H9 (cell line): ENCODE measurements at regions not wholly inside any gene's neighbourhood (a gene's known extent, or its start where the extent isn't known, plus 50 kb on each side); places are given as distances from the start of the nearest gene placed in this dataset.

ENCODE experiments used
- DNase-seq: peaks from one replicate; pipeline ENCODE4 v3.0.0-alpha.2; 2017
- H2AFZ ChIP-seq: one replicate; pipeline ENCODE4 v1.6.1; 2013; ENCODE audit warnings: mild to moderate bottlenecking, low read length, control low read depth, moderate library complexity
- H2AK5ac ChIP-seq: 2 replicates; pipeline ENCODE4 v1.6.1; 2013; ENCODE audit warnings: low read length, control low read depth, mixed read lengths; ENCODE audit not compliant: insufficient read length
- H2BK120ac ChIP-seq: one replicate; pipeline ENCODE4 v1.6.1; 2013; ENCODE audit warnings: low read depth, mild to moderate bottlenecking, low read length, control low read depth, inconsistent platforms; ENCODE audit not compliant: poor library complexity, severe bottlenecking
- H2BK12ac ChIP-seq: 2 replicates; pipeline ENCODE4 v1.6.1; 2013; ENCODE audit warnings: low read length, control low read depth, mixed read lengths, low read depth; ENCODE audit not compliant: insufficient read length
- H2BK15ac ChIP-seq: 2 replicates; pipeline ENCODE4 v1.6.1; 2013; ENCODE audit warnings: low read depth, low read length, control low read depth
- H2BK20ac ChIP-seq: one replicate; pipeline ENCODE4 v1.6.1; 2013; ENCODE audit warnings: low read depth, mild to moderate bottlenecking, low read length, control low read depth, inconsistent platforms; ENCODE audit not compliant: poor library complexity, severe bottlenecking
- H2BK5ac ChIP-seq: 2 replicates; pipeline ENCODE4 v1.6.1; 2013; ENCODE audit warnings: low read length, control low read depth, mixed read lengths; ENCODE audit not compliant: insufficient read length
- H3K14ac ChIP-seq: 2 replicates; pipeline ENCODE4 v1.6.1; 2013; ENCODE audit warnings: low read length, control low read depth; ENCODE audit not compliant: insufficient read depth
- H3K18ac ChIP-seq: 2 replicates; pipeline ENCODE4 v1.6.1; 2013; ENCODE audit warnings: low read depth, mild to moderate bottlenecking, mixed read lengths, low read length, control low read depth; ENCODE audit not compliant: insufficient read length
- H3K23ac ChIP-seq: 2 replicates; pipeline ENCODE4 v1.6.1; 2013; ENCODE audit warnings: low read length, control low read depth, mixed read lengths, low read depth; ENCODE audit not compliant: insufficient read length
- H3K23me2 ChIP-seq: 2 replicates; pipeline ENCODE4 v1.6.1; 2013; ENCODE audit warnings: low read depth, mild to moderate bottlenecking, mixed read lengths, low read length, control low read depth; ENCODE audit not compliant: insufficient read length, poor library complexity, severe bottlenecking
- H3K27ac ChIP-seq: 2 replicates; pipeline ENCODE4 v1.5.1; 2013; ENCODE audit warnings: low read length, control low read depth, mixed read lengths, low read depth; ENCODE audit not compliant: insufficient read length
- H3K27me3 ChIP-seq: 2 replicates; pipeline ENCODE4 v1.6.1; 2013; ENCODE audit warnings: low read length, control low read depth, inconsistent platforms; ENCODE audit not compliant: insufficient read depth
- H3K4ac ChIP-seq: 2 replicates; pipeline ENCODE4 v1.6.1; 2013; ENCODE audit warnings: low read depth, mild to moderate bottlenecking, control low read depth, inconsistent platforms, low read length, moderate library complexity
- H3K4me1 ChIP-seq: 2 replicates; pipeline ENCODE4 v1.6.1; 2013; ENCODE audit warnings: low read length, control low read depth, inconsistent platforms; ENCODE audit not compliant: insufficient read depth
- H3K4me2 ChIP-seq: 2 replicates; pipeline ENCODE4 v1.6.1; 2013; ENCODE audit warnings: low read length, control low read depth, mixed read lengths; ENCODE audit not compliant: insufficient read length, insufficient read depth
- H3K56ac ChIP-seq: 2 replicates; pipeline ENCODE4 v1.6.1; 2013; ENCODE audit warnings: low read depth, mild to moderate bottlenecking, mixed read lengths, low read length, control low read depth; ENCODE audit not compliant: insufficient read length
- H3K79me1 ChIP-seq: 2 replicates; pipeline ENCODE4 v1.6.1; 2013; ENCODE audit warnings: low read depth, mild to moderate bottlenecking, moderate library complexity, low read length, control low read depth, inconsistent platforms; ENCODE audit not compliant: insufficient read depth, poor library complexity, severe bottlenecking
- H3K79me2 ChIP-seq: 2 replicates; pipeline ENCODE4 v1.6.1; 2013; ENCODE audit warnings: low read length, control low read depth, inconsistent platforms; ENCODE audit not compliant: insufficient read depth
- H3K9ac ChIP-seq: 2 replicates; pipeline ENCODE4 v1.6.1; 2013; ENCODE audit warnings: low read length, control low read depth, mixed read lengths; ENCODE audit not compliant: insufficient read length; ENCODE audit errors: extremely low read depth
- H3K9me3 ChIP-seq: one replicate; pipeline ENCODE4 v1.6.1; 2013; ENCODE audit warnings: low read depth, low read length, inconsistent platforms; ENCODE audit not compliant: control insufficient read depth
- H3T11ph ChIP-seq: one replicate; pipeline ENCODE4 v1.6.1; 2013; ENCODE audit warnings: mild to moderate bottlenecking, low read length, control low read depth, inconsistent platforms
- H4K20me1 ChIP-seq: one replicate; pipeline ENCODE4 v1.6.1; 2013; ENCODE audit not compliant: control insufficient read depth, insufficient read length, insufficient read depth
- H4K5ac ChIP-seq: 2 replicates; pipeline ENCODE4 v1.6.1; 2013; ENCODE audit warnings: low read depth, mild to moderate bottlenecking, mixed read lengths, low read length, control low read depth; ENCODE audit not compliant: insufficient read length
- H4K8ac ChIP-seq: replicated peaks from 2 replicates; pipeline ENCODE4 v1.6.1; 2013; ENCODE audit warnings: low read length, control low read depth, mixed read lengths, low read depth; ENCODE audit not compliant: insufficient read length
- H4K91ac ChIP-seq: 2 replicates; pipeline ENCODE4 v1.6.1; 2013; ENCODE audit warnings: low read depth, mild to moderate bottlenecking, moderate library complexity, mixed read lengths, low read length, control low read depth; ENCODE audit not compliant: insufficient read length
- H3K27ac Mint-ChIP-seq, 3 experiments: 2 replicates in 2 of 3; 3 replicates in 1 of 3; pipeline ENCODE4 v1.8.0; 2020 to 2021; ENCODE audit warnings: mixed read lengths in 3 of 3, mild to moderate bottlenecking in 1 of 3, moderate library complexity in 1 of 3
- H3K27me3 Mint-ChIP-seq: 2 replicates; pipeline ENCODE4 v1.8.0; 2021; ENCODE audit warnings: low read depth, mild to moderate bottlenecking, moderate library complexity, mixed read lengths
- H3K36me3 Mint-ChIP-seq, 3 experiments: 2 replicates in 2 of 3; 3 replicates in 1 of 3; pipeline ENCODE4 v1.8.0; 2020 to 2021; ENCODE audit warnings: low read depth in 3 of 3, mixed read lengths in 3 of 3; ENCODE audit not compliant: insufficient read depth in 1 of 3
- H3K4me1 Mint-ChIP-seq, 2 experiments: 2 replicates each; pipeline ENCODE4 v1.8.0; 2020; ENCODE audit warnings: mixed read lengths in 2 of 2
- H3K4me3 Mint-ChIP-seq, 2 experiments: 2 replicates in 1 of 2; 3 replicates in 1 of 2; pipeline ENCODE4 v1.8.0; 2020 to 2021; ENCODE audit warnings: mild to moderate bottlenecking in 2 of 2, mixed read lengths in 2 of 2, moderate library complexity in 1 of 2
- H3K9me3 Mint-ChIP-seq, 2 experiments: 2 replicates in 1 of 2; 3 replicates in 1 of 2; pipeline ENCODE4 v1.8.0; 2020; ENCODE audit warnings: mild to moderate bottlenecking in 2 of 2, mixed read lengths in 2 of 2, moderate library complexity in 1 of 2
- CTCF ChIP-seq: fragments of 200-600 bp; sonication (generic); conservative IDR thresholded peaks from 3 replicates; pipeline ENCODE4 v1.8.0; 2021; ENCODE audit warnings: antibody characterized with exemption, mild to moderate bottlenecking
- WGBS: extraction: QIAGEN DNeasy Blood & Tissue Kit; methylation state at CpG from one replicate; pipeline ENCODE4 v1.1.7; 2013; ENCODE audit warnings: missing lambda C conversion rate, low lambda C conversion rate, mixed read lengths; ENCODE audit not compliant: insufficient read length; ENCODE audit errors: extremely low coverage; 5-methylcytosine and 5-hydroxymethylcytosine counted together

DNA sequence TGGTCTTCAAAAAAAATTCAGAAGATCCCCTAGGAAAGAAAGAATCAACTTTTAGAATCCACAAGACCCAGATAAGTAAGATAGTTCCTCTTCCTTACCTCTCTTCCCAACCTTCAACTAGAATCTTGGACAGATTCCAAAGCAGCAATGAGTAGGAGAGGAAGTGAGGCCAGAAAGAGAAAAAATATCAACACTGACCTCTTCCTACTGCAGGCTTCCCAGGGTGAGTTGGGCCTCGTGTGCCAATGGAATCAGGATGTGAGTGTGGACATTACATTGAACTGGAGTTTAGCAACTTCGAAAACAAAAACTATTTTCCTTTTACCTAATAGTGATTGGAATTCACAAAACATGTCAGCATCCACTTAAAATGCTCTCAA is 102.5 kb upstream of the PIEZO2 start:
- Histone ChIP-seq H4K20me1 (no peaks in the 10 kb centered on the region), H3K14ac (no peak overlapping the region), H3K56ac (no peak overlapping the region), H3K27ac (no peak overlapping the region), H3K27me3 (no peaks in the 10 kb centered on the region), H2BK12ac (no peak overlapping the region), H2BK20ac (no peak overlapping the region), H3K4me1 (no peaks in the 10 kb centered on the region), H2BK5ac (no peak overlapping the region), H2BK120ac (no peak overlapping the region), H3K18ac (no peak overlapping the region), H2AFZ (no peak overlapping the region), H2AK5ac (no peak overlapping the region), H3K79me2 (no peaks in the 10 kb centered on the region), H3K9me3 (no peaks in the 10 kb centered on the region), H3K23ac (no peak overlapping the region), H3K79me1 (no peaks in the 10 kb centered on the region), H3K9ac (no peak overlapping the region), H4K8ac (no peak overlapping the region), H3K4me2 (no peak overlapping the region), H3K23me2 (no peaks in the 10 kb centered on the region), H3T11ph (no peak overlapping the region), H4K5ac (no peak overlapping the region), H2BK15ac (no peak overlapping the region), H3K4ac (no peak overlapping the region), H4K91ac (no peak overlapping the region)
- WGBS: no CpG with 5 or more reads among the region's 2 CpGs
- no peaks in the 10 kb centered on the region for H3K27me3 Mint-ChIP-seq
- H3K4me1 Mint-ChIP-seq: peaks cover 8 to 11% of the 10 kb centered on the region in 2 experiments
- no peaks in the 10 kb centered on the region for H3K36me3 Mint-ChIP-seq
- H3K9me3 Mint-ChIP-seq: no peaks in the 10 kb centered on the region; a peak in 1 of 5 replicates
- no peak overlapping the region for H3K4me3 Mint-ChIP-seq
- no peak overlapping the region for H3K27ac Mint-ChIP-seq
- TF ChIP-seq CTCF: no peak
- no peak for DNase-seq
